Nephron (organoid): ENCODE measurements at regions not wholly inside any gene's neighbourhood (a gene's known extent, or its start where the extent isn't known, plus 50 kb on each side); places are given as distances from the start of the nearest gene placed in this dataset.

Experiments
- H3K27ac Mint-ChIP-seq, 3 experiments: 2 replicates each; pipeline ENCODE4 v1.8.0; 2020; ENCODE audit warnings: mixed read lengths in 3 of 3, mild to moderate bottlenecking in 2 of 3, moderate library complexity in 1 of 3
- H3K27me3 Mint-ChIP-seq: 2 replicates; pipeline ENCODE4 v1.8.0; 2021; ENCODE audit warnings: low read depth, mild to moderate bottlenecking, moderate library complexity, mixed read lengths
- H3K36me3 Mint-ChIP-seq: 2 replicates; pipeline ENCODE4 v1.8.0; 2020; ENCODE audit warnings: low read depth, mixed read lengths
- H3K4me1 Mint-ChIP-seq: 2 replicates; pipeline ENCODE4 v1.8.0; 2020; ENCODE audit warnings: mixed read lengths
- H3K4me3 Mint-ChIP-seq, 3 experiments: 2 replicates each; pipeline ENCODE4 v1.8.0; 2020; ENCODE audit warnings: mild to moderate bottlenecking in 3 of 3, mixed read lengths in 3 of 3, moderate library complexity in 2 of 3
- H3K9me3 Mint-ChIP-seq: 2 replicates; pipeline ENCODE4 v1.8.0; 2020; ENCODE audit warnings: mixed read lengths
- TF ChIP-seq, protein P1 (sequence below), 3 experiments: fragments of 200-600 bp; sonication (generic); IDR thresholded peaks; one replicate each; pipeline ENCODE4 v1.5.0; 2021; ENCODE audit warnings: antibody characterized with exemption in 3 of 3; ENCODE audit not compliant: unreplicated experiment in 3 of 3

GRCh38 chr3:78268716-78269668 lies 1229.1 kb downstream of the ROBO2 start:
- H3K36me3 Mint-ChIP-seq: peaks cover 3% of the 10 kb centered on the region
- TF ChIP-seq, protein P1, sequence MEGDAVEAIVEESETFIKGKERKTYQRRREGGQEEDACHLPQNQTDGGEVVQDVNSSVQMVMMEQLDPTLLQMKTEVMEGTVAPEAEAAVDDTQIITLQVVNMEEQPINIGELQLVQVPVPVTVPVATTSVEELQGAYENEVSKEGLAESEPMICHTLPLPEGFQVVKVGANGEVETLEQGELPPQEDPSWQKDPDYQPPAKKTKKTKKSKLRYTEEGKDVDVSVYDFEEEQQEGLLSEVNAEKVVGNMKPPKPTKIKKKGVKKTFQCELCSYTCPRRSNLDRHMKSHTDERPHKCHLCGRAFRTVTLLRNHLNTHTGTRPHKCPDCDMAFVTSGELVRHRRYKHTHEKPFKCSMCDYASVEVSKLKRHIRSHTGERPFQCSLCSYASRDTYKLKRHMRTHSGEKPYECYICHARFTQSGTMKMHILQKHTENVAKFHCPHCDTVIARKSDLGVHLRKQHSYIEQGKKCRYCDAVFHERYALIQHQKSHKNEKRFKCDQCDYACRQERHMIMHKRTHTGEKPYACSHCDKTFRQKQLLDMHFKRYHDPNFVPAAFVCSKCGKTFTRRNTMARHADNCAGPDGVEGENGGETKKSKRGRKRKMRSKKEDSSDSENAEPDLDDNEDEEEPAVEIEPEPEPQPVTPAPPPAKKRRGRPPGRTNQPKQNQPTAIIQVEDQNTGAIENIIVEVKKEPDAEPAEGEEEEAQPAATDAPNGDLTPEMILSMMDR (IDR thresholded peaks at IDR 0.05; ENCODE audit: unreplicated experiment in 3 of 3): no peak
- H3K27ac Mint-ChIP-seq: peak overlapping the region in 1 of 3 experiments; percentile 20
- peaks cover 33% of the 10 kb centered on the region for H3K9me3 Mint-ChIP-seq
- no peak overlapping the region for H3K4me3 Mint-ChIP-seq
- no peaks in the 10 kb centered on the region for H3K27me3 Mint-ChIP-seq
- no peaks in the 10 kb centered on the region for H3K4me1 Mint-ChIP-seq

DNA sequence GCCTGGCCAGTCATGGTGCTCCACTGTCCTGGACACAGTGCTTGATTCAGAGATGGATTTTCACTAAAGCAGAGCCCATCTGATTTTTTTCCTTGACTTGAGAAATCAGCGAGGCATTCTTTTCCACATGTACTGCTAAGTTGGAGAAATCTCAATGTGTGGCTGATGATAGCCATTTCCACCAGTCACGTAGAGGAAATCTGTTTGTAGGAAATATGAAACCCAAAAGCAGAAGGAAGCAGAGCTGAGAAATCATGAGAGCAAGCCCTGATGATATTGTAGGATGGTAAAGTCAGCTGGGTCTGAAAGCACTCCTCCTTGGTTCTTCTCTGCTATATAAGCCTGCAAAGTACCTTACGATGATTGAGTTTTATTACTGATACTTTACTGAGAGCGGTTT lies 1233.4 kb downstream of the ROBO2 start:
- Mint-ChIP-seq H3K9me3 (no peaks in the 10 kb centered on the region), H3K4me1 (no peaks in the 10 kb centered on the region), H3K27me3 (no peaks in the 10 kb centered on the region), H3K36me3 (no peaks in the 10 kb centered on the region), H3K4me3 (no peak overlapping the region), H3K27ac (no peak overlapping the region)
- TF ChIP-seq, protein P1 (IDR thresholded peaks at IDR 0.05; ENCODE audit: unreplicated experiment in 3 of 3): no peak

DNA sequence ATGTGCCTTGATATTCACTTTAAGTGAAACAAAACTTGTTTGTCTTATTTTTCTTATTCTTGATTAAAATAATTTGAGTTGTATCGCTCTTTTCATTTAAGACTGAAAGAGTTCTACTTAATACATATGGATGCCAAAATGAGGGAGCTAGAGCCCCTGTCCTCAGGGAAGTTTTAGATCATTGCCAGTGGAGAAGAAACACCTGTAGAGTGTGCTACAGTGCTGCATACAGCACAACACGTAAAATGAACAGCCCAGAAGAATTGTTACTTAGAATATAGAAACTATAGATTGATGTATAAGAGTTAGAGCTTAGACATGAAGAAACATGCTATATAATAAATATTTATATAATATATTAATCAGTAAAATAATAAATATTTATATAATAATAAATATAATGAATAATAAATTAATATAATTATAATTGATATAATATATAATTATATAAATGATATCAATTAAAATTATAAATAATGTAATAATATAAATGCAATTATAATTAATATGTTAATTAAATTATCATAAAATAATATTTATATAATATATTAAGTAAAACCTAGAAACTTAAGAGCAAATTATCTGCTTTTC lies 1234.7 kb downstream of the ROBO2 start:
- Mint-ChIP-seq H3K4me1 (no peaks in the 10 kb centered on the region), H3K9me3 (no peaks in the 10 kb centered on the region)

DNA sequence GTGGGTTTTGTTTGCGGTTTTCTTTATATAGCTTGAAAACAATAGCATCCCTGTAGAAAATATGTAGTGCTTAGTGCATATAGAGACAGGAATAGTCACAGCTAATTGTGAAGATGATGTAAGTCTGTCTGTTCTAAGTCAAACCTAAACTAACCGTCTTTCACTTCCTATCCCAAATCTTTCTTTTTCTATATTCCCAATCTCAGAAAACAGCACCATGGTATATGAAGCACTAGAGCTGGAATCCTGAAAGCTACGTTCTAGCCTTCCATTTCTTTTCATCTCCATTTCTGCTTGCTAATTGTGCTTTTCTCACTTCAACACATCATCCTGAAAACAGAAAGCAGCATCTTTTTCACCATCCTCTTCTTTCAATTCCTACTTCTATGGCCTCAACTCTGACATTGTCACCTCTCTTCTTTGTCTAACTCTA lies 1235.5 kb downstream of the ROBO2 start:
- Mint-ChIP-seq H3K27me3 (no peaks in the 10 kb centered on the region), H3K9me3 (no peaks in the 10 kb centered on the region), H3K4me1 (no peaks in the 10 kb centered on the region), H3K27ac (no peak overlapping the region), H3K4me3 (no peak overlapping the region), H3K36me3 (no peaks in the 10 kb centered on the region)
- TF ChIP-seq, protein P1 (IDR thresholded peaks at IDR 0.05; ENCODE audit: unreplicated experiment in 3 of 3): no peak

More for the DNA sequence above, 1234.7 kb downstream of the ROBO2 start:
- H3K27me3 Mint-ChIP-seq: no peaks in the 10 kb centered on the region
- no peaks in the 10 kb centered on the region for H3K36me3 Mint-ChIP-seq
- TF ChIP-seq, protein P1 (IDR thresholded peaks at IDR 0.05; ENCODE audit: unreplicated experiment in 3 of 3): no peak
- H3K4me3 Mint-ChIP-seq: no peak overlapping the region
- H3K27ac Mint-ChIP-seq: no peak overlapping the region

DNA sequence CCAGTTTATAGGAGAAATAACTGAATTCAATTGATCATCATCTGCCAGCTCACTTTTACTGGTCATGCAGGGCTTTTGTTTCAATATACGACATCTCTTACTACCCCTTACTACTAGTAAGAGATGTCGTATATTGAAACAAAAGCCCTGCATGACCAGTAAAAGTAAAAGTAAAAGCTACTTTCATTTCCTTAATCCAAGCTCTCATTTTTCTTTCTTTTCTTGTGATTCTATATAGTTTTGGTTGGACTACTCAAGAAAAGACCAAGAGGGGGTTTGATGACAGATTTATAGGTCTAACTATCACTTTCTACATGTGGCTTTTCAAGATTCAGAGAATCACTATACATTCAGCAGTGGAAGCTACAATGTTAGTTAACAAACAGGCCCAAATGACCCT lies 1237.3 kb downstream of the ROBO2 start:
- Mint-ChIP-seq H3K4me3 (no peak overlapping the region), H3K9me3 (no peaks in the 10 kb centered on the region), H3K27me3 (peaks cover 4% of the 10 kb centered on the region), H3K4me1 (no peaks in the 10 kb centered on the region), H3K36me3 (no peaks in the 10 kb centered on the region), H3K27ac (peak overlapping the region in 1 of 3 experiments; percentile 85)
- TF ChIP-seq, protein P1 (IDR thresholded peaks at IDR 0.05; ENCODE audit: unreplicated experiment in 3 of 3): no peak
